Chondrocyte (in vitro differentiated cells): ENCODE measurements at regions not wholly inside any gene's neighbourhood (a gene's known extent, or its start where the extent isn't known, plus 50 kb on each side); places are given as distances from the start of the nearest gene placed in this dataset.
"Not testable (repeated sequence)": the region's sequence is repeated elsewhere in the genome, so short reads cannot be mapped to it uniquely, and the experiment has no call there.

Experiments used
- DNase-seq: peaks from one replicate; pipeline ENCODE4 v3.0.0; 2021; ENCODE audit warnings: mixed read lengths, low spot score
- H3K27ac Mint-ChIP-seq: one replicate; pipeline ENCODE4 v1.8.0; 2021; ENCODE audit warnings: mild to moderate bottlenecking, moderate library complexity, mixed read lengths; ENCODE audit not compliant: unreplicated experiment
- H3K27me3 Mint-ChIP-seq: 2 replicates; pipeline ENCODE4 v1.8.0; 2021; ENCODE audit warnings: low read depth, mixed read lengths
- H3K36me3 Mint-ChIP-seq: 2 replicates; pipeline ENCODE4 v1.8.0; 2021; ENCODE audit warnings: low read depth, mixed read lengths
- H3K4me1 Mint-ChIP-seq: 2 replicates; pipeline ENCODE4 v1.8.0; 2021; ENCODE audit warnings: low read depth, mild to moderate bottlenecking, mixed read lengths
- H3K4me3 Mint-ChIP-seq: one replicate; pipeline ENCODE4 v1.8.0; 2021; ENCODE audit warnings: mild to moderate bottlenecking, moderate library complexity, mixed read lengths; ENCODE audit not compliant: unreplicated experiment
- H3K9me3 Mint-ChIP-seq: 2 replicates; pipeline ENCODE4 v1.8.0; 2021; ENCODE audit warnings: low read depth, mixed read lengths
- CTCF ChIP-seq: fragments of 200-600 bp; sonication (generic); IDR thresholded peaks from 2 replicates; pipeline ENCODE4 v1.5.0; 2021; ENCODE audit warnings: antibody characterized with exemption, mild to moderate bottlenecking, moderate library complexity

- Mint-ChIP-seq H3K27me3 (no peaks in the 10 kb centered on the region), H3K9me3 (no peaks in the 10 kb centered on the region), H3K4me3 (no peak overlapping the region), H3K36me3 (no peaks in the 10 kb centered on the region), H3K27ac (no peak overlapping the region), H3K4me1 (peaks cover 41% of the 10 kb centered on the region)
- TF ChIP-seq CTCF = no peak
- DNase-seq = no peak
Observed at GRCh38 chr4:138863160-138863559, 152.4 kb upstream of the NOCT start.

- no peaks in the 10 kb centered on the region for H3K36me3 Mint-ChIP-seq
- no peak overlapping the region for H3K4me3 Mint-ChIP-seq
- H3K4me1 Mint-ChIP-seq = peaks cover 41% of the 10 kb centered on the region
- no peaks in the 10 kb centered on the region for H3K27me3 Mint-ChIP-seq
- TF ChIP-seq CTCF = no peak
- H3K9me3 Mint-ChIP-seq = no peaks in the 10 kb centered on the region
- H3K27ac Mint-ChIP-seq = peak overlapping the region; percentile 38
- no peak for DNase-seq
Observed at GRCh38 chr4:138861135-138861534, 154.4 kb upstream of the NOCT start.

- not testable (repeated sequence) for H3K27ac Mint-ChIP-seq, H3K9me3 Mint-ChIP-seq, H3K27me3 Mint-ChIP-seq, H3K4me3 Mint-ChIP-seq, DNase-seq, H3K36me3 Mint-ChIP-seq
- H3K4me1 Mint-ChIP-seq = peaks cover 41% of the 10 kb centered on the region
Observed at GRCh38 chr4:138860357-138860756, 155.2 kb upstream of the NOCT start.

GRCh38 chr4:138859254-138859653, 156.3 kb upstream of the NOCT start:
- Mint-ChIP-seq H3K27me3 (no peaks in the 10 kb centered on the region), H3K27ac (peak overlapping the region; percentile 6), H3K4me1 (peaks cover 31% of the 10 kb centered on the region), H3K4me3 (no peak overlapping the region), H3K9me3 (no peaks in the 10 kb centered on the region), H3K36me3 (no peaks in the 10 kb centered on the region)
- no peak for DNase-seq
- TF ChIP-seq CTCF = no peak

- Mint-ChIP-seq H3K36me3 (no peaks in the 10 kb centered on the region), H3K27me3 (no peaks in the 10 kb centered on the region), H3K4me3 (no peak overlapping the region), H3K9me3 (no peaks in the 10 kb centered on the region), H3K4me1 (peaks cover 31% of the 10 kb centered on the region), H3K27ac (no peak overlapping the region)
- DNase-seq = no peak
- no peak for TF ChIP-seq CTCF
Observed at GRCh38 chr4:138858419-138858818, 157.2 kb upstream of the NOCT start.

- peaks cover under 1% of the 10 kb centered on the region for H3K27me3 Mint-ChIP-seq
- H3K9me3 Mint-ChIP-seq = no peaks in the 10 kb centered on the region
- peaks cover 26% of the 10 kb centered on the region for H3K4me1 Mint-ChIP-seq
- no peak overlapping the region for H3K27ac Mint-ChIP-seq
- DNase-seq = no peak
- no peak overlapping the region for H3K4me3 Mint-ChIP-seq
- no peak for TF ChIP-seq CTCF
- H3K36me3 Mint-ChIP-seq = no peaks in the 10 kb centered on the region
Observed at GRCh38 chr4:138857416-138857815, 158.2 kb upstream of the NOCT start.
